ENCODE measurements at regions not wholly inside any gene's neighbourhood (a gene's known extent, or its start where the extent isn't known, plus 50 kb on each side); places are given as distances from the start of the nearest gene placed in this dataset.

GRCh38 chr2:18503376-18504228 is 56.9 kb downstream of the RDH14 start:
- in situ Hi-C loops (cut with MboI; ENCODE audit: low pct_unique_long_range_greater_than_20kb, low sequenced_read_pairs) = loop anchor here (25.0 kb wide), 1 partner anchor 859 kb away; the partner anchor contains the start of gene OSR1
- DNase-seq = no peak

GRCh38 chr2:18502142-18502541 is 58.3 kb downstream of the RDH14 start:
- in situ Hi-C loops (cut with MboI; ENCODE audit: low pct_unique_long_range_greater_than_20kb, low sequenced_read_pairs) = loop anchor here (25.0 kb wide), 1 partner anchor 860 kb away; the partner anchor contains the start of gene OSR1
- no peak for DNase-seq

DNA sequence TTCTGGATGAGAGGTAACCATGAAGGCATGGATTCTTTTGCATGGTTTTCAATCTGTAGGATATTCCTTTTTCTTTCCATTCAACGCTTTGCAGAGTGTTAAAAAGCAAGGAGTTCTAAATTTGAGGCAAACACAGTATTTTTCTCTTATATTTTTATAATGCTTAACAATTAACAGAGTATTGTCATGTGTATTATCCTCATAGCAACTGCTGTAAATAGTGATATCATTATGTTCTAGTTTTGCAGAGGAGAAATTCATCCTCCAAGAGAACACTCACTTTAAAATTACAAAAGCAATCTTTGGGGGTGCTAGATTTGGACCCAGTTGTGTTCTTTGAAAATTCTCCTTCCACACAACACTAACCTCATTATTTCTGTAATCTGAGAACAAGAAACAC is 58.7 kb downstream of the RDH14 start:
- in situ Hi-C loops (cut with MboI; ENCODE audit: low pct_unique_long_range_greater_than_20kb, low sequenced_read_pairs) = loop anchor here (25.0 kb wide), 1 partner anchor 861 kb away; the partner anchor contains the start of gene OSR1
- DNase-seq = no peak

- in situ Hi-C loops (cut with MboI; ENCODE audit: low pct_unique_long_range_greater_than_20kb, low sequenced_read_pairs) = loop anchor here (25.0 kb wide), 1 partner anchor 861 kb away; the partner anchor contains the start of gene OSR1
- no peak for DNase-seq
Observed at GRCh38 chr2:18501156-18501555, 59.3 kb downstream of the RDH14 start.

DNA sequence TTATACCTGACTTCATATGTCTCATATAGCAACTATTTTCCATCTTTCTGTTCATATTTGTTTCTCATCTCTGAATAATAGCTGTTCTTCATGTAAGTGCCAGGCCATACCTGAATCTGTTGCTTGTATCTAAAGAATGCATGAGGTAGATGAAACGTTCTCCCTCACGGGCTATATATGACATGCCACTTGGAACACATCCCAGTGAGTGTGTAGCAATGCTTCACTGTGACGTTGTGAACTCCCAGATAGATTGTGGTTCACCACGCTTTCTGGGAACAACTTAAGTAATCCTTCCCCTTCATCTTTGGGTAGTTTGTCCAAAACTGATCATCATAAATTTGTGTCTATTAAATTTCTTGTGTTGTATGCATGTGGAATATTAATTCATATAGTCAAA is 60.1 kb downstream of the RDH14 start:
- in situ Hi-C loops (cut with MboI; ENCODE audit: low pct_unique_long_range_greater_than_20kb, low sequenced_read_pairs) = loop anchor here (25.0 kb wide), 1 partner anchor 862 kb away; the partner anchor contains the start of gene OSR1

GRCh38 chr2:18498531-18498930 is 61.9 kb downstream of the RDH14 start:
- no peak for DNase-seq
- in situ Hi-C loops (cut with MboI; ENCODE audit: low pct_unique_long_range_greater_than_20kb, low sequenced_read_pairs) = no loop called here

More for the DNA sequence above, 60.1 kb downstream of the RDH14 start:
- no peak for DNase-seq

GRCh38 chr2:18496516-18496915 is 63.9 kb downstream of the RDH14 start:
- DNase-seq = no peak
- in situ Hi-C loops (cut with MboI; ENCODE audit: low pct_unique_long_range_greater_than_20kb, low sequenced_read_pairs) = no loop called here

GRCh38 chr2:18495058-18495457 is 65.4 kb downstream of the RDH14 start:
- in situ Hi-C loops (cut with MboI; ENCODE audit: low pct_unique_long_range_greater_than_20kb, low sequenced_read_pairs) = no loop called here
- DNase-seq = no peak

GRCh38 chr2:18492721-18493120 is 67.7 kb downstream of the RDH14 start:
- in situ Hi-C loops (cut with MboI; ENCODE audit: low pct_unique_long_range_greater_than_20kb, low sequenced_read_pairs) = no loop called here
- DNase-seq = no peak

GRCh38 chr2:18491577-18491976 is 68.9 kb downstream of the RDH14 start:
- in situ Hi-C loops (cut with MboI; ENCODE audit: low pct_unique_long_range_greater_than_20kb, low sequenced_read_pairs) = no loop called here
- no peak for DNase-seq

GRCh38 chr2:18490901-18491300 is 69.6 kb downstream of the RDH14 start:
- in situ Hi-C loops (cut with MboI; ENCODE audit: low pct_unique_long_range_greater_than_20kb, low sequenced_read_pairs) = no loop called here
- no peak for DNase-seq

DNA sequence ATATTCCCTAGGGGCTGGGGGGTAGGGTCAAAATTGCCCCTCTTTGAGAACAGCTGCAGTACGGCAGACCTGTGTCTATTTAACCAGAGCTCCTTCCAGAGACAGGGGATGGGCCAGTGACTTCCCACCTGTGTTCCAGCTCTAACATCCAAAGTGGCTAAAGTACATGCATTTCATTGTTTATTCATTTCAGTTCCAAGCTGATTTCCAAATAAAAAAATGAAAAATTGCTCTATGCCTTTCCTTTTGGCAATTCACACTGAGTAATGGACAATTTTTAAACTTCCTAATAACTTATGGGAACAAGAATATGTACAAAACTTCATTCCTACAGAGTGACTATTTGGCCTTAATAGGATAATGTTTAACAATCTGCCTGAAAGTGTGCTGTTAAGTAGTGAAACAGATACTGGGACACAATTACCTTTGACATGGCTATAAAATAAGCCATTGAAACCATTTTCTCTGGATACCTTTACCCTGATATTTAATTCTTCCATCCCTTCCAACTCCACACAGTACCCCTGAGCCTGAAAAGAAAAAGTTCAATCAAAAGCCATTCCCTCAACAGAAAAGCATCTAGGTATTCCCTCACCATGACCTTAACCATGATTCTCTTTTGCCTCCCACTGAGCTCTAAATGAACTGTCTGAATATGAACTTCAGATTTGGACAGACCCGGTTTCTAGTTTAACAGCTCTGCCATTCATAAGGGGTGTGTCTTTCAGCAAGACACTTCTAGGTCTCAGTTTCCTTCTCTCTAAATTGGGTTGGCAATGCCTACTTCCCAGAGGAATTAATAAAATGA is 73.1 kb downstream of the RDH14 start:
- in situ Hi-C loops (cut with MboI; ENCODE audit: low pct_unique_long_range_greater_than_20kb, low sequenced_read_pairs) = no loop called here
- no peak for DNase-seq

- no peak for DNase-seq
- in situ Hi-C loops (cut with MboI; ENCODE audit: low pct_unique_long_range_greater_than_20kb, low sequenced_read_pairs) = no loop called here
Observed at GRCh38 chr2:18484625-18485024, 75.8 kb downstream of the RDH14 start.

DNA sequence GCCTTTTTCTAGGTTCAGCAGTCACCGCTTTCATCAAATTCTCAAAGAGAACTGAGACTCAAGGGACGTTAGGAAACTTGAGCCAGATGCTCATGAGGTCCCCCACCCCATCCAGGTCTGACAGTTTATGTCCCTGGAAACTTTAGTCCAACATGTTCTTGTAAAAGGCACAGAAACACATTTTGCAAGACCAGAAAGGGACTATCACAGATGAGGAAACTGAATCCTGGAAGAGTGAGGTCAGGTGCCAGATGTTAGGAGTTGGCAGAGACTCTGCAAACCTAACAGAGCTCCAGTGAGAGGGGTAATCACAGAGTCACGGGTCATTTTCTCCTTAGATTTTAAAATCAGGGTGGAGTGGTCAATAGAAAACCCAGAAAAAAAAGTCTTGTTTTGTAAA is 76.6 kb downstream of the RDH14 start:
- in situ Hi-C loops (cut with MboI; ENCODE audit: low pct_unique_long_range_greater_than_20kb, low sequenced_read_pairs) = no loop called here
- no peak for DNase-seq

- no peak for DNase-seq
- in situ Hi-C loops (cut with MboI; ENCODE audit: low pct_unique_long_range_greater_than_20kb, low sequenced_read_pairs) = no loop called here
Observed at GRCh38 chr2:18482666-18483065, 77.8 kb downstream of the RDH14 start.

DNA sequence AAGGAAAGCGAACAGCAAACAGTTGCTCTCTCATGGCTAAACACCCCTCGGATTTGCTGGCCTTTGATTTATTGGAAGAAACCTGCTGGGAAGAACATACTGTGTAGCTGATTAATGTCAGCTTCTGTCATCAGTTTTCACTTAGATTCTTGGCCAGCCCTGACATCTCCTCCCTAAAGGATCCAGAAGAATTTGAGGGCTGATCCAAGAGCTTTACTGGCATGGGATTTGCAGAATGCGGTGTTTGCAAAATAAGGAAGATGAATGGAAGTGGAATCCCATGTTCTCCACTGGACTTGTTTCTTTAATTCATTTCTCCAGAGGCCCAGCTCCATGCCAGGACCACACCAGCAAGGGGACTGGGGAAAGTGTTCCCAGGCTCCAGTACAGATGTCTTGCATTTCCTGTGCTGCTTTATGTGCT is 80.5 kb downstream of the RDH14 start:
- DNase-seq = no peak
- in situ Hi-C loops (cut with MboI; ENCODE audit: low pct_unique_long_range_greater_than_20kb, low sequenced_read_pairs) = no loop called here

DNA sequence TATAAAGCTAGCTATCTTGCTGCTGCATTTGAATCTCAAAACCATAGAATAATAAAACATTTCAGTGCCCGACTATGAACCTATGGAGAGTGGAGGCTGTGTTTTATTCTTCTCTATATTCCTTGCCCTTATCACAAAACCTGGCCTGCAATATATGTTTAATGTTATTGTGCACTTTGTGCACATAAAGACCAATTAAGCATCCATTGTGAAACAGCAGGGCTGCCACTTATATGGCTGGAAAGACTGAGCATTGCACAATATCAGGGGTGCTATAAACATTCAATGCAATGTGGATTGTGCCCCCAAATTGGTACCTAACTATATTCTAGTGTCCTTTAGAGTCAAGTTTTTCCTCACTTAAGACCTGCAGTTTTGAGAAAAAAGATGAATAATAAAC is 83.2 kb downstream of the RDH14 start:
- in situ Hi-C loops (cut with MboI; ENCODE audit: low pct_unique_long_range_greater_than_20kb, low sequenced_read_pairs) = no loop called here
- DNase-seq = no peak

DNA sequence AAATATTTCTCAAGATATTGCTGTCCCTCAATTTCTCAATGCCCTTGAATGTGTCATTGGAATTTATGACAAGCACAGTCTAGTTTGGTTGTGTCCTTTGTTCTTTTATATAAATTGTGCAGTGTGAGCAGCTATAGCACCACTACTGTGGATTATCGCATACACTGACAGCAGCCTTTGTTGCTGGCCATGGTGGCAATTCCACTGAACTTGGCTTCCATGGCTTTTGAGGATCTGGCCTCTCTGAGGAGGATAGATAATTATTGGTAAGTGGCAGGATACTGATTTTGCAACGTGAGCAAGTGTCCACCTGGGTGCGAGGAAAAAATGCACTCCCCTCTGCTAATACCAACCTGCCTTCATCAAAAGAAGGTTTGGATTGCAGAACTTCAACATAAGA is 84.0 kb downstream of the RDH14 start:
- no peak for DNase-seq
- in situ Hi-C loops (cut with MboI; ENCODE audit: low pct_unique_long_range_greater_than_20kb, low sequenced_read_pairs) = no loop called here

- no peak for DNase-seq
- in situ Hi-C loops (cut with MboI; ENCODE audit: low pct_unique_long_range_greater_than_20kb, low sequenced_read_pairs) = no loop called here
Observed at GRCh38 chr2:18475884-18476283, 84.6 kb downstream of the RDH14 start.

GRCh38 chr2:18474700-18475099 is 85.8 kb downstream of the RDH14 start:
- no peak for DNase-seq
- in situ Hi-C loops (cut with MboI; ENCODE audit: low pct_unique_long_range_greater_than_20kb, low sequenced_read_pairs) = no loop called here
